ENCODE measurements at regions not wholly inside any gene's neighbourhood (a gene's known extent, or its start where the extent isn't known, plus 50 kb on each side); places are given as distances from the start of the nearest gene placed in this dataset.

- no peaks in the 10 kb centered on the region for H3K36me3 ChIP-seq (ENCODE audit: control insufficient read depth, insufficient read depth, low read length)
- DNase-seq (ENCODE audit: low read depth in 4 of 6, low spot score in 6 of 6) = peak in 2 of 6 donors; percentile 39 to 44
- WGBS (ENCODE audit: insufficient coverage) = 33% methylated on average over 8 of the region's 10 CpGs
Measured at GRCh38 chr12:30874455-30875321, 51.9 kb upstream of the TSPAN11 start.

GRCh38 chr12:30870491-30871265 is 55.9 kb upstream of the TSPAN11 start:
- H3K27ac ChIP-seq (ENCODE audit: low read depth, low read length) = no peak overlapping the region
- no peaks in the 10 kb centered on the region for H3K27me3 ChIP-seq (ENCODE audit: control insufficient read depth, insufficient read depth, low read length)
- H3K4me1 ChIP-seq (ENCODE audit: control insufficient read depth, insufficient read depth, low read length) = peaks cover 8% of the 10 kb centered on the region
- no peaks in the 10 kb centered on the region for H3K9me3 ChIP-seq (ENCODE audit: control insufficient read depth, insufficient read depth, low read length)
- no peak overlapping the region for H3K4me3 ChIP-seq (ENCODE audit: low read depth, low read length)
- no peak for DNase-seq (ENCODE audit: low read depth in 4 of 6, low spot score in 6 of 6)
- WGBS (ENCODE audit: insufficient coverage) = 76% methylated on average over 7 of the region's 7 CpGs
- H3K36me3 ChIP-seq (ENCODE audit: control insufficient read depth, insufficient read depth, low read length) = no peaks in the 10 kb centered on the region

More at GRCh38 chr12:30874455-30875321, 51.9 kb upstream of the TSPAN11 start:
- Histone ChIP-seq H3K4me3 (ENCODE audit: low read depth, low read length) (no peak overlapping the region), H3K27me3 (ENCODE audit: control insufficient read depth, insufficient read depth, low read length) (no peaks in the 10 kb centered on the region), H3K9me3 (ENCODE audit: control insufficient read depth, insufficient read depth, low read length) (no peaks in the 10 kb centered on the region), H3K4me1 (ENCODE audit: control insufficient read depth, insufficient read depth, low read length) (peaks cover 8% of the 10 kb centered on the region), H3K27ac (ENCODE audit: low read depth, low read length) (no peak overlapping the region)

- Histone ChIP-seq H3K4me1 (ENCODE audit: control insufficient read depth, insufficient read depth, low read length) (no peaks in the 10 kb centered on the region), H3K27me3 (ENCODE audit: control insufficient read depth, insufficient read depth, low read length) (no peaks in the 10 kb centered on the region), H3K4me3 (ENCODE audit: low read depth, low read length) (no peak overlapping the region), H3K27ac (ENCODE audit: low read depth, low read length) (no peak overlapping the region), H3K36me3 (ENCODE audit: control insufficient read depth, insufficient read depth, low read length) (no peaks in the 10 kb centered on the region), H3K9me3 (ENCODE audit: control insufficient read depth, insufficient read depth, low read length) (no peaks in the 10 kb centered on the region)
- DNase-seq (ENCODE audit: low read depth in 4 of 6, low spot score in 6 of 6) = no peak
Measured at GRCh38 chr12:30867415-30867814, 59.1 kb upstream of the TSPAN11 start.

- Histone ChIP-seq H3K36me3 (ENCODE audit: control insufficient read depth, insufficient read depth, low read length) (no peaks in the 10 kb centered on the region), H3K9me3 (ENCODE audit: control insufficient read depth, insufficient read depth, low read length) (no peaks in the 10 kb centered on the region), H3K4me1 (ENCODE audit: control insufficient read depth, insufficient read depth, low read length) (no peaks in the 10 kb centered on the region), H3K4me3 (ENCODE audit: low read depth, low read length) (no peak overlapping the region), H3K27me3 (ENCODE audit: control insufficient read depth, insufficient read depth, low read length) (no peaks in the 10 kb centered on the region), H3K27ac (ENCODE audit: low read depth, low read length) (no peak overlapping the region)
- WGBS (ENCODE audit: insufficient coverage) = no CpG with 5 or more reads among the region's 1 CpG
- DNase-seq (ENCODE audit: low read depth in 4 of 6, low spot score in 6 of 6) = no peak
Measured at GRCh38 chr12:30866256-30866655, 60.3 kb upstream of the TSPAN11 start.

- Histone ChIP-seq H3K4me3 (ENCODE audit: low read depth, low read length) (no peak overlapping the region), H3K27me3 (ENCODE audit: control insufficient read depth, insufficient read depth, low read length) (no peaks in the 10 kb centered on the region), H3K9me3 (ENCODE audit: control insufficient read depth, insufficient read depth, low read length) (no peaks in the 10 kb centered on the region), H3K4me1 (ENCODE audit: control insufficient read depth, insufficient read depth, low read length) (no peaks in the 10 kb centered on the region), H3K36me3 (ENCODE audit: control insufficient read depth, insufficient read depth, low read length) (no peaks in the 10 kb centered on the region), H3K27ac (ENCODE audit: low read depth, low read length) (no peak overlapping the region)
- DNase-seq (ENCODE audit: low read depth in 4 of 6, low spot score in 6 of 6) = no peak
- no CpG with 5 or more reads among the region's 2 CpGs for WGBS (ENCODE audit: insufficient coverage)
Measured at GRCh38 chr12:30863839-30864238, 62.7 kb upstream of the TSPAN11 start.

GRCh38 chr12:30862486-30862885 is 64.1 kb upstream of the TSPAN11 start:
- no peaks in the 10 kb centered on the region for H3K9me3 ChIP-seq (ENCODE audit: control insufficient read depth, insufficient read depth, low read length)
- peak in 2 of 6 donors; percentile 35 to 67 for DNase-seq (ENCODE audit: low read depth in 4 of 6, low spot score in 6 of 6)
- no peaks in the 10 kb centered on the region for H3K27me3 ChIP-seq (ENCODE audit: control insufficient read depth, insufficient read depth, low read length)
- no peaks in the 10 kb centered on the region for H3K36me3 ChIP-seq (ENCODE audit: control insufficient read depth, insufficient read depth, low read length)
- WGBS (ENCODE audit: insufficient coverage) = 23% methylated on average over 5 of the region's 5 CpGs
- no peak overlapping the region for H3K27ac ChIP-seq (ENCODE audit: low read depth, low read length)
- H3K4me1 ChIP-seq (ENCODE audit: control insufficient read depth, insufficient read depth, low read length) = no peaks in the 10 kb centered on the region
- H3K4me3 ChIP-seq (ENCODE audit: low read depth, low read length) = no peak overlapping the region

GRCh38 chr12:30859226-30859625 is 67.3 kb upstream of the TSPAN11 start:
- no peak for DNase-seq (ENCODE audit: low read depth in 4 of 6, low spot score in 6 of 6)
- WGBS (ENCODE audit: insufficient coverage) = 100% methylated on average over 1 of the region's 2 CpGs

GRCh38 chr12:30858471-30858870 is 68.1 kb upstream of the TSPAN11 start:
- H3K27me3 ChIP-seq (ENCODE audit: control insufficient read depth, insufficient read depth, low read length) = no peaks in the 10 kb centered on the region
- 36% methylated on average over 2 of the region's 4 CpGs for WGBS (ENCODE audit: insufficient coverage)
- no peaks in the 10 kb centered on the region for H3K36me3 ChIP-seq (ENCODE audit: control insufficient read depth, insufficient read depth, low read length)
- H3K4me3 ChIP-seq (ENCODE audit: low read depth, low read length) = no peak overlapping the region
- no peaks in the 10 kb centered on the region for H3K9me3 ChIP-seq (ENCODE audit: control insufficient read depth, insufficient read depth, low read length)
- no peak for DNase-seq (ENCODE audit: low read depth in 4 of 6, low spot score in 6 of 6)
- no peak overlapping the region for H3K27ac ChIP-seq (ENCODE audit: low read depth, low read length)
- no peaks in the 10 kb centered on the region for H3K4me1 ChIP-seq (ENCODE audit: control insufficient read depth, insufficient read depth, low read length)

More at GRCh38 chr12:30859226-30859625, 67.3 kb upstream of the TSPAN11 start:
- Histone ChIP-seq H3K4me1 (ENCODE audit: control insufficient read depth, insufficient read depth, low read length) (no peaks in the 10 kb centered on the region), H3K27ac (ENCODE audit: low read depth, low read length) (no peak overlapping the region), H3K27me3 (ENCODE audit: control insufficient read depth, insufficient read depth, low read length) (no peaks in the 10 kb centered on the region), H3K36me3 (ENCODE audit: control insufficient read depth, insufficient read depth, low read length) (no peaks in the 10 kb centered on the region), H3K9me3 (ENCODE audit: control insufficient read depth, insufficient read depth, low read length) (no peaks in the 10 kb centered on the region), H3K4me3 (ENCODE audit: low read depth, low read length) (no peak overlapping the region)

GRCh38 chr12:30853561-30854133 is 72.9 kb upstream of the TSPAN11 start:
- 91% methylated on average over 19 of the region's 20 CpGs for WGBS (ENCODE audit: insufficient coverage)
- no peak for DNase-seq (ENCODE audit: low read depth in 4 of 6, low spot score in 6 of 6)
- Histone ChIP-seq H3K4me1 (ENCODE audit: control insufficient read depth, insufficient read depth, low read length) (peaks cover 6% of the 10 kb centered on the region), H3K4me3 (ENCODE audit: low read depth, low read length) (no peak overlapping the region), H3K27ac (ENCODE audit: low read depth, low read length) (no peak overlapping the region), H3K27me3 (ENCODE audit: control insufficient read depth, insufficient read depth, low read length) (no peaks in the 10 kb centered on the region), H3K36me3 (ENCODE audit: control insufficient read depth, insufficient read depth, low read length) (no peaks in the 10 kb centered on the region), H3K9me3 (ENCODE audit: control insufficient read depth, insufficient read depth, low read length) (no peaks in the 10 kb centered on the region)
